Stomach (tissue), 4 donors: ENCODE measurements at regions not wholly inside any gene's neighbourhood (a gene's known extent, or its start where the extent isn't known, plus 50 kb on each side); places are given as distances from the start of the nearest gene placed in this dataset.

Source experiments
- EP300 ChIP-seq: sonication (generic); formaldehyde crosslinking; IDR thresholded peaks from one replicate; pipeline ENCODE4 v1.6.1; 2017; ENCODE audit warnings: antibody characterized with exemption
- POLR2AphosphoS5 ChIP-seq, 3 donors: sonication (generic); formaldehyde crosslinking; IDR thresholded peaks; one replicate each; pipeline ENCODE4 v1.6.1; 2016; ENCODE audit warnings: antibody characterized with exemption in 3 of 3
- TF ChIP-seq, protein P1 (sequence below), 7 experiments: fragments of 450-650 bp in 4 of 7; fragments of 200-600 bp in 3 of 7; sonication (generic) in 3 of 7; IDR thresholded peaks; one replicate each; pipeline ENCODE4 v1.5.1; 2016 to 2019; ENCODE audit warnings: antibody characterized with exemption in 7 of 7, control low read depth in 2 of 7, mild to moderate bottlenecking in 1 of 7

- TF ChIP-seq, protein P1, sequence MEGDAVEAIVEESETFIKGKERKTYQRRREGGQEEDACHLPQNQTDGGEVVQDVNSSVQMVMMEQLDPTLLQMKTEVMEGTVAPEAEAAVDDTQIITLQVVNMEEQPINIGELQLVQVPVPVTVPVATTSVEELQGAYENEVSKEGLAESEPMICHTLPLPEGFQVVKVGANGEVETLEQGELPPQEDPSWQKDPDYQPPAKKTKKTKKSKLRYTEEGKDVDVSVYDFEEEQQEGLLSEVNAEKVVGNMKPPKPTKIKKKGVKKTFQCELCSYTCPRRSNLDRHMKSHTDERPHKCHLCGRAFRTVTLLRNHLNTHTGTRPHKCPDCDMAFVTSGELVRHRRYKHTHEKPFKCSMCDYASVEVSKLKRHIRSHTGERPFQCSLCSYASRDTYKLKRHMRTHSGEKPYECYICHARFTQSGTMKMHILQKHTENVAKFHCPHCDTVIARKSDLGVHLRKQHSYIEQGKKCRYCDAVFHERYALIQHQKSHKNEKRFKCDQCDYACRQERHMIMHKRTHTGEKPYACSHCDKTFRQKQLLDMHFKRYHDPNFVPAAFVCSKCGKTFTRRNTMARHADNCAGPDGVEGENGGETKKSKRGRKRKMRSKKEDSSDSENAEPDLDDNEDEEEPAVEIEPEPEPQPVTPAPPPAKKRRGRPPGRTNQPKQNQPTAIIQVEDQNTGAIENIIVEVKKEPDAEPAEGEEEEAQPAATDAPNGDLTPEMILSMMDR (IDR thresholded peaks at IDR 0.05): no peak
- no peak for TF ChIP-seq POLR2AphosphoS5 (IDR thresholded peaks at IDR 0.05)
- TF ChIP-seq EP300: no peak
These were observed 133.2 kb upstream of the INHBA start for GRCh38 chr7:41835976-41836530.
